Endodermal cell (in vitro differentiated cells): ENCODE measurements at regions not wholly inside any gene's neighbourhood (a gene's known extent, or its start where the extent isn't known, plus 50 kb on each side); places are given as distances from the start of the nearest gene placed in this dataset.

Source experiments
- DNase-seq: peaks from one replicate; pipeline ENCODE4 v3.0.0-alpha.2; 2017
- H3K27ac ChIP-seq: 2 replicates; pipeline ENCODE4 v1.5.1; 2013; ENCODE audit warnings: mild to moderate bottlenecking, low read depth, low read length, moderate library complexity
- H3K27me3 ChIP-seq: 2 replicates; pipeline ENCODE4 v1.6.1; 2013; ENCODE audit warnings: mild to moderate bottlenecking, low read length, moderate library complexity; ENCODE audit not compliant: insufficient read depth, control insufficient read depth, poor library complexity, severe bottlenecking
- H3K36me3 ChIP-seq: 2 replicates; pipeline ENCODE4 v1.7.0; 2013; ENCODE audit warnings: mild to moderate bottlenecking, low read length, moderate library complexity; ENCODE audit not compliant: control insufficient read depth, insufficient read depth
- H3K4me1 ChIP-seq: one replicate; pipeline ENCODE4 v1.7.0; 2013; ENCODE audit warnings: low read length; ENCODE audit not compliant: control insufficient read depth, insufficient read depth
- H3K4me3 ChIP-seq: 2 replicates; pipeline ENCODE4 v1.5.1; 2013; ENCODE audit warnings: mild to moderate bottlenecking, low read length, moderate library complexity
- H3K9ac ChIP-seq: 2 replicates; pipeline ENCODE4 v1.6.1; 2013; ENCODE audit warnings: mild to moderate bottlenecking, low read length, moderate library complexity; ENCODE audit not compliant: poor library complexity, severe bottlenecking; ENCODE audit errors: extremely low read depth
- H3K9me3 ChIP-seq: 2 replicates; pipeline ENCODE4 v1.6.1; 2013; ENCODE audit warnings: mild to moderate bottlenecking, low read length, moderate library complexity; ENCODE audit not compliant: control insufficient read depth
- H3K27ac Mint-ChIP-seq: 2 replicates; pipeline ENCODE4 v1.8.0; 2020; ENCODE audit warnings: mixed read lengths
- H3K27me3 Mint-ChIP-seq: 2 replicates; pipeline ENCODE4 v1.8.0; 2021; ENCODE audit warnings: mild to moderate bottlenecking, mixed read lengths; ENCODE audit not compliant: insufficient read depth
- H3K36me3 Mint-ChIP-seq: 2 replicates; pipeline ENCODE4 v1.8.0; 2020; ENCODE audit warnings: low read depth, mixed read lengths
- H3K4me1 Mint-ChIP-seq: 2 replicates; pipeline ENCODE4 v1.8.0; 2020; ENCODE audit warnings: mixed read lengths
- H3K4me3 Mint-ChIP-seq: 2 replicates; pipeline ENCODE4 v1.8.0; 2020; ENCODE audit warnings: mild to moderate bottlenecking, moderate library complexity, mixed read lengths
- H3K9me3 Mint-ChIP-seq: 2 replicates; pipeline ENCODE4 v1.8.0; 2020; ENCODE audit warnings: mild to moderate bottlenecking, mixed read lengths
- WGBS, 2 experiments: methylation state at CpG; one replicate each; pipeline versions ENCODE4 v1.1.5 to v1.1.7; 2013; ENCODE audit warnings: missing lambda C conversion rate in 2 of 2, mixed read lengths in 1 of 2; ENCODE audit not compliant: insufficient coverage in 1 of 2, insufficient read length in 1 of 2; 5-methylcytosine and 5-hydroxymethylcytosine counted together
- TF ChIP-seq, protein P1 (sequence below): fragments of 200-600 bp; sonication (generic); conservative IDR thresholded peaks from 2 replicates; pipeline ENCODE4 v1.5.0; 2021; ENCODE audit warnings: antibody characterized with exemption, mild to moderate bottlenecking

DNA sequence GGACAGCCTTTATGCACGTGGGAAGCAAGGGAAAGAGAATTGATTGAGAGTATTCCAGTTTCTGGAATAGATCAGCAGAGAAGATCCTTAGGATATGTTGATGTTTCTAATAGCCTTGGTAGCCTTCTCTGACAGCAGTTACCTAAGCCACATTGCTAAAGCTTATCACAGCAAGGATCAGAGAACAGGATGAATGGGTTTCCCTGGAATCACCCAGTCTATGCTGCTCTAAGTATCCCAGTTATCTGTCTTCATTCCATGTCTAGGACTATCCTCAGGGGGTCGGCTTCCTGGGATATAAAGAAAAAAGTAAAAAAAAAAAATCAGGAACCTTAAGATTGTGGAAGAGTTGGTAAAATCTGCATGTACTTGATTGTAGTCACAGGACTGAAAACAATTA is 352.0 kb upstream of the AKR1E2 start:
- Histone ChIP-seq H3K27ac (no peak overlapping the region), H3K27me3 (no peaks in the 10 kb centered on the region), H3K4me3 (no peak overlapping the region), H3K9me3 (no peaks in the 10 kb centered on the region), H3K36me3 (no peaks in the 10 kb centered on the region), H3K4me1 (no peaks in the 10 kb centered on the region), H3K9ac (no peak overlapping the region)
- H3K36me3 Mint-ChIP-seq = no peaks in the 10 kb centered on the region
- H3K27ac Mint-ChIP-seq = no peak overlapping the region
- peaks cover 17% of the 10 kb centered on the region for H3K4me1 Mint-ChIP-seq
- no peaks in the 10 kb centered on the region for H3K9me3 Mint-ChIP-seq
- no peak overlapping the region for H3K4me3 Mint-ChIP-seq
- no peak for DNase-seq
- H3K27me3 Mint-ChIP-seq = no peaks in the 10 kb centered on the region
- WGBS, 2 experiments = 63 to 89% methylated on average over 1 to 2 of the region's 2 CpGs
- TF ChIP-seq, protein P1, sequence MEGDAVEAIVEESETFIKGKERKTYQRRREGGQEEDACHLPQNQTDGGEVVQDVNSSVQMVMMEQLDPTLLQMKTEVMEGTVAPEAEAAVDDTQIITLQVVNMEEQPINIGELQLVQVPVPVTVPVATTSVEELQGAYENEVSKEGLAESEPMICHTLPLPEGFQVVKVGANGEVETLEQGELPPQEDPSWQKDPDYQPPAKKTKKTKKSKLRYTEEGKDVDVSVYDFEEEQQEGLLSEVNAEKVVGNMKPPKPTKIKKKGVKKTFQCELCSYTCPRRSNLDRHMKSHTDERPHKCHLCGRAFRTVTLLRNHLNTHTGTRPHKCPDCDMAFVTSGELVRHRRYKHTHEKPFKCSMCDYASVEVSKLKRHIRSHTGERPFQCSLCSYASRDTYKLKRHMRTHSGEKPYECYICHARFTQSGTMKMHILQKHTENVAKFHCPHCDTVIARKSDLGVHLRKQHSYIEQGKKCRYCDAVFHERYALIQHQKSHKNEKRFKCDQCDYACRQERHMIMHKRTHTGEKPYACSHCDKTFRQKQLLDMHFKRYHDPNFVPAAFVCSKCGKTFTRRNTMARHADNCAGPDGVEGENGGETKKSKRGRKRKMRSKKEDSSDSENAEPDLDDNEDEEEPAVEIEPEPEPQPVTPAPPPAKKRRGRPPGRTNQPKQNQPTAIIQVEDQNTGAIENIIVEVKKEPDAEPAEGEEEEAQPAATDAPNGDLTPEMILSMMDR = no peak

DNA sequence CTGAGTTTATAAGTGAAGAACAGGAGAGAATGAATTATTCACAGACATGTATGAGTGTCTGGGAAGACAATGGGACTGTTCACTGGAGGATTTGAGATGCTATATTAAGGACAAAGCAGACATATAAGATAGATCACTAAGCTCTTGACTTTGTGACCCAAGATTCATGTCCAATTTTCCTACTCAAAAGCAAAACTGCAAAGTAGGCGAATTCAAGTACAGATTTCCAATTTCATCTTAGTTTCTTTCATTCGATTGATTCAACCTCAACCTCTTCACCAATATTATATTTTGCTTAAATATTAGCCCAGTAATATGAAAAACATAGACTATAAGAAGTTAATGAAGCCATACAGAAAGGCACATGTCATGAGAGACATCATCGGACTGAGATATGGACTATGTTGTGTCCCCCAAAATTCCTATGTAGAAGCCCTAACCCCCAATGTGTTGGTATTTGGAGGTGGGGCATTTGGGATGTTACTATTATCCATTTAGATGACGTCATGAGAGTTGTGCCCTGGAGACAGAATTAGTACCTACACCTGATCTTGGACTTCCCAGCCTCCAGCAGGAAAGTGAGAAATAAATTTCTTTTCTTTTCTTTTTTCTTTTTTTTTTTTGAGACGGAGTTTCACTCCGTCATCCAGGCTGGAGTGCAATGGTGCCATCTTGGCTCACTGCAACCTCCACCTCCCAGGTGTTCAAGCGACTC is 353.7 kb upstream of the AKR1E2 start:
- Histone ChIP-seq H3K27me3 (no peaks in the 10 kb centered on the region), H3K4me3 (no peak overlapping the region), H3K9ac (no peak overlapping the region), H3K4me1 (no peaks in the 10 kb centered on the region), H3K36me3 (no peaks in the 10 kb centered on the region), H3K9me3 (no peaks in the 10 kb centered on the region), H3K27ac (no peak overlapping the region)
- no peak for DNase-seq
- TF ChIP-seq, protein P1 = no peak
- Mint-ChIP-seq H3K4me1 (peaks cover 17% of the 10 kb centered on the region), H3K4me3 (no peak overlapping the region), H3K27me3 (no peaks in the 10 kb centered on the region), H3K9me3 (no peaks in the 10 kb centered on the region), H3K36me3 (no peaks in the 10 kb centered on the region), H3K27ac (no peak overlapping the region)
- WGBS, 2 experiments = 91 to 93% methylated on average over 2 to 7 of the region's 7 CpGs

DNA sequence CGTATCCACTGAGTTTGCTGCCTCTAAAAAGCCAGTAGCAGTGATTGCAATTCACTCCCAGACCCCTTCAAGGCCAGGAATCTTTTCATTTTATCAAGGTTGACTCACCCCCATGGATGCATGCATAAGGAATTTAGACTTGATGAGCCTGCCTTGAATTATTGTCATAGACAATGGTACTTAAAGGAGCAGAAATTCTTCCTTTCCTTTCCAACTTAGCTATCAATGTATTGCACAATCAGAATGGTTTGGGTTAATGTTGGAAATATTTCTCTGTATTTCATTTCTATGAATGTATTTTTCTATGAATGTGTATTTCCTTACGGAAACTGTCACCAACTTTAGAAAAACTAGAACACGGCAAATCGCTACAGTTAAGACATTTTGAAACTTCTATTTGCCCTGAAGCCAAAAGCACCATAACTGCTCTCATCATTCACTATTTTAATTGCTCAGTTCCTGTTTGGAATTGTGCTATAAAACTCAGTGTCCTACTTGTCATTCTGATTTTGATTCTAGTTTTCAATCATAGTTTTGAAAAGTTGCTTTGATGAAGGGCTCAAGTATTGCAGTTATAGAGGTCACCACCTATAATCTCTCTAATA is 355.7 kb upstream of the AKR1E2 start:
- Mint-ChIP-seq H3K4me3 (no peak overlapping the region), H3K27ac (no peak overlapping the region), H3K27me3 (no peaks in the 10 kb centered on the region), H3K9me3 (no peaks in the 10 kb centered on the region), H3K4me1 (peaks cover 17% of the 10 kb centered on the region), H3K36me3 (no peaks in the 10 kb centered on the region)
- no peaks in the 10 kb centered on the region for H3K36me3 ChIP-seq
- TF ChIP-seq, protein P1 = no peak
- WGBS, 2 experiments = 93 to 100% methylated on average over 4 of the region's 4 CpGs
- H3K9ac ChIP-seq = no peak overlapping the region
- H3K27ac ChIP-seq = no peak overlapping the region
- H3K27me3 ChIP-seq = no peaks in the 10 kb centered on the region
- no peak for DNase-seq
- no peak overlapping the region for H3K4me3 ChIP-seq
- no peaks in the 10 kb centered on the region for H3K4me1 ChIP-seq
- H3K9me3 ChIP-seq = no peaks in the 10 kb centered on the region
